Muscle of leg (tissue), 3 donors: ENCODE measurements at regions not wholly inside any gene's neighbourhood (a gene's known extent, or its start where the extent isn't known, plus 50 kb on each side); places are given as distances from the start of the nearest gene placed in this dataset.

ENCODE experiments used
- DNase-seq: peaks from one replicate; pipeline ENCODE4 v3.0.0; 2013
- H3K27ac ChIP-seq: one replicate; pipeline ENCODE4 v1.5.1; 2013; ENCODE audit warnings: mild to moderate bottlenecking, low read length, control low read depth
- H3K27me3 ChIP-seq: one replicate; pipeline ENCODE4 v1.6.1; 2013; ENCODE audit warnings: low read length; ENCODE audit not compliant: control insufficient read depth, insufficient read depth
- H3K36me3 ChIP-seq: one replicate; pipeline ENCODE4 v1.6.1; 2013; ENCODE audit warnings: low read length; ENCODE audit not compliant: control insufficient read depth, insufficient read depth
- H3K4me1 ChIP-seq: one replicate; pipeline ENCODE4 v1.6.1; 2013; ENCODE audit warnings: low read length; ENCODE audit not compliant: control insufficient read depth, insufficient read depth
- H3K4me3 ChIP-seq: one replicate; pipeline ENCODE4 v1.5.1; 2013; ENCODE audit warnings: low read length, control low read depth
- H3K9me3 ChIP-seq: replicated peaks from 2 replicates; pipeline ENCODE4 v1.6.1; 2013; ENCODE audit warnings: low read depth, low read length; ENCODE audit not compliant: control insufficient read depth
- WGBS: methylation state at CpG from one replicate; pipeline ENCODE4 v1.1.5; 2013; ENCODE audit warnings: missing lambda C conversion rate; ENCODE audit not compliant: insufficient coverage; 5-methylcytosine and 5-hydroxymethylcytosine counted together

DNA sequence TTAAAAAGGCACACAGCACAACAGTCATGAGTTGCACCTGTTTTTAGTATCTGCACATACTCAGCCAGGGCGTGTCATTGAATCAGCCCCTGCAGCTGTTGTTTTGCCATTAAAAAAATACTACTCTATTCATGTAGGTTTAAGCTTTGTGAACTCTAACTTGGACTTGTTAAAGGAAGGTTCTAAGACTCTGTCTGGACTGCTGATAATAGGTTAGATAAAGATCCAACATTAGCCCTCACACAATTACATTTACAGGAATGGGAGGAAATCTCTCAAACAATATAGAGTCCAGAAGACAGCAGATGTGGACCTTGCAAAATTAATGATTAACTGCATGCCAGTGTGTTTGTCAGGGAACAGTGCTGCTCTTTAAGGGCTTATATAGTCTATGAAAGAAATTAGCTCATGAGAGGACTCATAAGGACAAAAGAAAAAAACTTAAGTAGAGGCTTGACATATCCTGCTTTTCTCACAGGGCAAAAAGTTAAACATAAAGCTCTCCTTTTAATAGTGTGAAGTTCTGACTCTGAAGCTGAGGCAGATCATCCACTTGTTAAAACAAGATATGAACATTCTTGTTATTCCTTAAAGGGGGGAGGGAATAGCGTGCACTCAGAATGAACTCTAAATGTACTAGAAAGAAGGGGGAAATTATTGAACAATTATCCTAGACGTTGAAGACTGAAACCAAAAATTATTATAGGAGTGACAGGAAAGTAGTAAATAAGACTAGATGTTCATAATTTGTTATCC, 243.6 kb downstream of the NDFIP2 start:
- H3K4me3 ChIP-seq: no peak overlapping the region
- WGBS: no CpG with 5 or more reads among the region's 3 CpGs
- peak; percentile 88 for DNase-seq
- no peaks in the 10 kb centered on the region for H3K9me3 ChIP-seq
- peaks cover 26% of the 10 kb centered on the region for H3K4me1 ChIP-seq
- H3K36me3 ChIP-seq: no peaks in the 10 kb centered on the region
- no peaks in the 10 kb centered on the region for H3K27me3 ChIP-seq
- H3K27ac ChIP-seq: peak overlapping the region; percentile 90

DNA sequence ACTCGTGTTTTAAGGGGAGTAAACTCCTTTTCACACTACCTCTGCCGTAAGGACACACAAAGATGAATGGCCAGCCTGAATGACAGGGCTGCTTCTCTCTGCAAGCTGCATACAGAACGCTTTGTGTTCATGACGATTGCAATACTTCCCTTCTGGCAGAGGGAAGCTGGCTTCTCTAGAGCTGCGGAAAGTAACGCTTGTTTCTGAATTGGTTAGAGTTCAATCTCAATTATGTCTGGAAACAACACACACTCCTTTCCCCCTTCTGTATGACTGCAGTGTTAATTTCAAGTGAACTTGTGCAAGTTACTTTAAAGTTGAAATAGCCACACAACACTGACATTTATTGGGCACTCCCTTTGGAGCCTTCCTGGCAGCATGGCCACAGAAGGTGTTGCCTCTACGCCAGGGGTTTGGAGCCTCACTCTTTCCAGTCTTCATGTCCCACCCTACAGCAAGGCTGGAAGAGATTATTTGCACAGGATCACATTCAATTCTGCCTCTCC, 242.6 kb downstream of the NDFIP2 start:
- no peaks in the 10 kb centered on the region for H3K36me3 ChIP-seq
- H3K9me3 ChIP-seq: no peaks in the 10 kb centered on the region
- 13% methylated on average over 1 of the region's 7 CpGs for WGBS
- peak; percentile 95 for DNase-seq
- no peaks in the 10 kb centered on the region for H3K27me3 ChIP-seq
- H3K27ac ChIP-seq: peak overlapping the region; percentile 90
- H3K4me3 ChIP-seq: no peak overlapping the region
- peaks cover 26% of the 10 kb centered on the region for H3K4me1 ChIP-seq

DNA sequence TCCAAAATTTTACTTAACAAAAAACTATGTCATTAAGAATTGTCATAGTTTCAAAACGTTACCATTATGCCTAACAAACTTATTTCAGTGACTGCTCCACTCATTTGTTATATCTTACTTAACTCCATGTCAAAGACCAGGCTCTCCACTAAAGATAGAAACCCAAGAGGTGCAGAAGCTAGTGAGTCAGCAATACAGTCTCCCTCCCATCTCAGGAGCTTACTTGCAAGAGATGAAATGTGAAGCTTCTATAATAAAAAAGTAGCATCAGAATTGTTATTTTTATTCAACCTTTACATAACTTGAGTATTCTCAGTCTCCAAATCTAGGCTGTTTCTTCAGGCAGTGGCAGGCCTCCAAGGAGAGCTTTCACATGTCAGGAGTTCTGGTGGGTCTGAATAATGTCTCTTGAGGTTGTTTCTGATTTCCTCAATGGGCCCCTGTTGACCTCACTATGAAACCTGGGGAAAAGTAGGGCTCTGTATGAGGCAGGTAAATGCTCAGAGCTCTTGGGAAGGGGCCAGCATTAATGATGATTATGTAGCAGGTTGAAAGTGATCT, 242.0 kb downstream of the NDFIP2 start:
- DNase-seq: peak; percentile 65
- Histone ChIP-seq H3K36me3 (no peaks in the 10 kb centered on the region), H3K4me1 (peaks cover 26% of the 10 kb centered on the region), H3K27ac (peak overlapping the region; percentile 90), H3K9me3 (no peaks in the 10 kb centered on the region), H3K4me3 (no peak overlapping the region), H3K27me3 (no peaks in the 10 kb centered on the region)
- no CpG with 5 or more reads among the region's 1 CpG for WGBS

DNA sequence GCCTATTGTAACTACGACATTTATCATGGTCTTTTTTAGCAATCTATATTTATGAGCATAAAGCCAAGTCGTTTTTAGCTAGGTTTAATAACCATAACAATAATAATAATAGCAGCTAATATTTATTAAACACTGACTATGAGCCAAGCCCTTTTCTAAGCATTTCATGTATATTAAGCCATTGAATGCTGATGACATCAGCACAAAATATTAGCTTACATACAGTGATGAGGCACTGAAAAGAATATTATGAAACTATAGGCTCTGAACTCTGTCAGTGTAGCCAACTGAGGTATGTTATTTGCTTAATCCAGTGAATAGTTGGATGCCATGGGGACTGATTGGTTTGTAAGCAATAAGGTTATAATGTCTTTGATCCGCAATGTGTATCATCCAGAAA, 235.2 kb downstream of the NDFIP2 start:
- no peak overlapping the region for H3K27ac ChIP-seq
- H3K4me3 ChIP-seq: no peak overlapping the region
- no peaks in the 10 kb centered on the region for H3K27me3 ChIP-seq
- H3K36me3 ChIP-seq: no peaks in the 10 kb centered on the region
- no CpG with 5 or more reads among the region's 3 CpGs for WGBS
- H3K9me3 ChIP-seq: no peaks in the 10 kb centered on the region
- no peaks in the 10 kb centered on the region for H3K4me1 ChIP-seq
- no peak for DNase-seq

DNA sequence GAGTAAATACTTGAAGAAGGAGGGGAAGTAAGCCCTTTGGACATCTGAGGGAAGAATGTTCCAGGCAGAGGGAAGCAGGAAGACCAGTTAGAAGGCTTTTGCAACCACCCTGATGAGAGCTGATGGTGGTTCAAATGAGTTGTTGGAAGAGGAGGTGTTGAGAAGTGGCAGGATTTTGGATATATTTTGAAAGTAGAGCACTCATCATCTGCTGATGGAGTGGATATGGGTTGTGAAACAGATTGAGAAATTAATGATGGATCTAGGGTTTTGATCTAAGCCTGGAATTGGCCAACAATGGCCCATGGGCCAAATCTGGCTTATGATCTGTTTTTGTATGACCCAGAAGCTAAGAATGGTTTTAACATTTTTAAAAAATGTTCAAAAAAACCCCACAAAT, 230.7 kb downstream of the NDFIP2 start:
- Histone ChIP-seq H3K27ac (no peak overlapping the region), H3K4me1 (peaks cover 3% of the 10 kb centered on the region), H3K36me3 (no peaks in the 10 kb centered on the region), H3K27me3 (no peaks in the 10 kb centered on the region), H3K4me3 (no peak overlapping the region), H3K9me3 (no peaks in the 10 kb centered on the region)
- DNase-seq: no peak

DNA sequence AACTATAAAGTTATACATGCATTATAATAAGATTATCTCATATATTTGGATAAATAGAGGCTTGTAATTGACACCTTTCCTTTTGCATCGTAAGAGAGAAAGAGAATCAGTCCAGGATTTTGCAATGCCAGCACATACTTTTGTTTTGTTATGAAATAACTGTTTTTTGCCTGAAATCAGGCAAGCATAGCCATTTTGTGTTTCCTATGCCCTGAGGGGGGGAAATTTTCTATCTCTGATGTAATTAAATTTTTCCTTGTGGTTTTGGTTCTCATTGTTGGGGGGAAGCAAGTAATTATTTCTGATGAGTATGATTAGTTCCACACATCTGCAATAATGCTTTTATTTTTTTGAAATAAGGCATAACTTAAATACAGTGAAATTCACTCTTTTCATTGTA, 229.4 kb downstream of the NDFIP2 start:
- H3K36me3 ChIP-seq: no peaks in the 10 kb centered on the region
- H3K27me3 ChIP-seq: no peaks in the 10 kb centered on the region
- DNase-seq: no peak
- peaks cover 3% of the 10 kb centered on the region for H3K4me1 ChIP-seq
- H3K27ac ChIP-seq: no peak overlapping the region
- WGBS: no CpG with 5 or more reads among the region's 1 CpG
- no peaks in the 10 kb centered on the region for H3K9me3 ChIP-seq
- no peak overlapping the region for H3K4me3 ChIP-seq

DNA sequence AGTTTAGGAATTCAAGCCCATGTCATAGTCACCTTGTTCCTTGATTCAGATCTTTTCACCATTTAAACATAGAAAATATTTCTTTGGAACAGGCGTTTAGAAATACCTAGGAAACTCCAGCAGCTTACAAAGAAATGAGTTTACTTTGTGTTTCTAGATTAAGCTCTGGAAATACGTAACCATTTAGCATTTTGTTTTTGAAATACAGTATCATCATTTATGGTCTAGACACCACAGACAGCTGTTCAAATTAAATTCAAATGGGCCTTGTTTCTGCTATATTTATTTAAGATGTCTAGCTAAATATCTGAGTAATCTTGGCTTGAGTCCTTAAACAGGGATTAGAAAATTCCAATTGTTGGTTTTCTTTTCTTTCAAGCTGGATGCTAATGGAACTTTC, 228.5 kb downstream of the NDFIP2 start:
- Histone ChIP-seq H3K4me1 (peaks cover 3% of the 10 kb centered on the region), H3K9me3 (no peaks in the 10 kb centered on the region), H3K4me3 (no peak overlapping the region), H3K36me3 (no peaks in the 10 kb centered on the region), H3K27ac (no peak overlapping the region), H3K27me3 (no peaks in the 10 kb centered on the region)
- WGBS: no CpG with 5 or more reads among the region's 2 CpGs
- DNase-seq: peak; percentile 45

DNA sequence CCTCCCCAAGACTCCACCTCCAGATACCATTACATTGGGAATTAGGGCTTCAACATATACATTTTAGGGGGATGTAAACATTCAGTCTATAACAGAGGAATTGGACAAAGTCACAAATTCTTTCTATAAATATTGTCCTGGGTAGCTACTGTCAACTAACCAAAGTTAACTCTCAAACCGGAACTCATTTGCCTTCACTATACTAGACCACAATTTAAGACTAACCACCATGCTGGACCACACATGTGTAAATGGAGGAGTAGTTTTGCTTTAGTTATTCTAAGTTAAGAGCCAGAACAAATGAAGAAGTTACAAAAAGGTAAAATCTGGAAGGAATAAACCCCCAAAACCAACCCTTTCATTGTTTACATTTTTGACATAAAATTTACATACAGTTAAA, 222.8 kb downstream of the NDFIP2 start:
- no peaks in the 10 kb centered on the region for H3K4me1 ChIP-seq
- H3K9me3 ChIP-seq: no peaks in the 10 kb centered on the region
- no peaks in the 10 kb centered on the region for H3K27me3 ChIP-seq
- H3K4me3 ChIP-seq: no peak overlapping the region
- no peaks in the 10 kb centered on the region for H3K36me3 ChIP-seq
- no CpG with 5 or more reads among the region's 1 CpG for WGBS
- no peak for DNase-seq
- H3K27ac ChIP-seq: no peak overlapping the region

DNA sequence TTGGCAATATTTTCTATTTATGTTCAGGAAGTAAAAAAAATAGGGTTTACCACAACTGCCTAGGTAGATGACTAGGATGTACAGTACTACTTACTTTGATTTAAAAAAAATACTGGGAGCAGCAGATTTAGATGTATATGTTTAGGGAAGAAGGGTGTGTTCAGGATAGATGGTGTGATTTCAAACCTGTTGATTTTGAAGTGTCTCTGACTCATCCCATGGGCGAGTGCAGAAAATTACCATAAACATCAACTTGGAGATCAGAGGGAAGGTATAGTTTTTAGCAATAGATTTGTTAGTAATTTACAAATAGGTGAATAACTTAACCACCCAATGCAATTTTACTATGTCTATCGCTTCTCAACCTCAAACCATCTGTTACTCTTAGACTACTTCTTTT, 214.8 kb downstream of the NDFIP2 start:
- DNase-seq: no peak
- Histone ChIP-seq H3K27ac (no peak overlapping the region), H3K27me3 (no peaks in the 10 kb centered on the region), H3K9me3 (no peaks in the 10 kb centered on the region), H3K4me1 (no peaks in the 10 kb centered on the region), H3K36me3 (no peaks in the 10 kb centered on the region), H3K4me3 (no peak overlapping the region)
- WGBS: no CpG with 5 or more reads among the region's 2 CpGs

DNA sequence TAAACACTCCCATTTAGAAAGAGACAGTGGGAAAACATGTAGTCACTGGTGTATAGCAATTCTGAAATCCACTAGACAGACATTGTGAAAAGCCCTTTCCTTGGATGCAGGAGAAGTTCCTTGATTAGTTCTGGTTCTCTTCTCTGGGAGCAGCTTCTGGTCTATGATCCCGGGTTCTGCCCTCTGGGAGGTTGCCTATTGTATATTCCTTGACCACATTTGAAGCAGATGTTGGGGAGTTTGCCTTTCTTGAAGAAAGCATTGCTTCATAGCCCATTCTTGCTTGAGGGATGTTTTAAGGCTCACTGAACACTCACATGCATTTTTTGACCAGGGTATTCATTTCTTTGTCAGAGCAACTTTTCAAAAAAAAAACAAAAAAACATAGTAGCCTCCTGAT, 211.9 kb downstream of the NDFIP2 start:
- no CpG with 5 or more reads among the region's 1 CpG for WGBS
- no peaks in the 10 kb centered on the region for H3K36me3 ChIP-seq
- no peaks in the 10 kb centered on the region for H3K4me1 ChIP-seq
- DNase-seq: no peak
- H3K4me3 ChIP-seq: no peak overlapping the region
- H3K9me3 ChIP-seq: no peaks in the 10 kb centered on the region
- no peak overlapping the region for H3K27ac ChIP-seq
- no peaks in the 10 kb centered on the region for H3K27me3 ChIP-seq
